HG03354 (cell line): ENCODE measurements at regions not wholly inside any gene's neighbourhood (a gene's known extent, or its start where the extent isn't known, plus 50 kb on each side); places are given as distances from the start of the nearest gene placed in this dataset.

Experiments used
- ATAC-seq: cut with Tn5 transposase; IDR thresholded peaks from one replicate; pipeline ENCODE4 v1.9.1; 2021; ENCODE audit warnings: mild to moderate bottlenecking; ENCODE audit not compliant: unreplicated experiment, poor library complexity, severe bottlenecking

GRCh38 chr3:117217760-117218316 is 508.3 kb downstream of the TUSC7 start:
- no peak for ATAC-seq

- ATAC-seq: no peak
Observed at GRCh38 chr3:117218641-117219048, 509.1 kb downstream of the TUSC7 start.

- no peak for ATAC-seq
Observed at GRCh38 chr3:117219296-117219695, 509.7 kb downstream of the TUSC7 start.

- ATAC-seq: peak; percentile 73
Observed at GRCh38 chr3:117226932-117227331, 517.4 kb downstream of the TUSC7 start.

- ATAC-seq: no peak
Observed at GRCh38 chr3:117228466-117228865, 518.9 kb downstream of the TUSC7 start.

- no peak for ATAC-seq
Observed at GRCh38 chr3:117230924-117231323, 521.3 kb downstream of the TUSC7 start.

GRCh38 chr3:117234331-117234730 is 524.8 kb downstream of the TUSC7 start:
- ATAC-seq: no peak

- no peak for ATAC-seq
Observed at GRCh38 chr3:117235304-117235703, 525.7 kb downstream of the TUSC7 start.

GRCh38 chr3:117238806-117239205 is 529.2 kb downstream of the TUSC7 start:
- ATAC-seq: no peak

GRCh38 chr3:117243657-117244056 is 534.1 kb downstream of the TUSC7 start:
- ATAC-seq: no peak

GRCh38 chr3:117246771-117247555 is 537.4 kb downstream of the TUSC7 start:
- no peak for ATAC-seq

GRCh38 chr3:117248153-117248552 is 538.6 kb downstream of the TUSC7 start:
- no peak for ATAC-seq

- no peak for ATAC-seq
Observed at GRCh38 chr3:117252208-117252607, 542.6 kb downstream of the TUSC7 start.

- no peak for ATAC-seq
Observed at GRCh38 chr3:117252651-117253050, 543.1 kb downstream of the TUSC7 start.

- no peak for ATAC-seq
Observed at GRCh38 chr3:117253636-117254035, 544.1 kb downstream of the TUSC7 start.

GRCh38 chr3:117254985-117255384 is 545.4 kb downstream of the TUSC7 start:
- ATAC-seq: no peak

GRCh38 chr3:117255736-117256135 is 546.2 kb downstream of the TUSC7 start:
- no peak for ATAC-seq

GRCh38 chr3:117261983-117262421 is 552.4 kb downstream of the TUSC7 start:
- ATAC-seq: no peak

GRCh38 chr3:117263270-117263669 is 553.7 kb downstream of the TUSC7 start:
- no peak for ATAC-seq

- no peak for ATAC-seq
Observed at GRCh38 chr3:117263745-117264144, 554.2 kb downstream of the TUSC7 start.

- no peak for ATAC-seq
Observed at GRCh38 chr3:117264204-117264994, 554.8 kb downstream of the TUSC7 start.
